PFSK-1 (cell line): ENCODE measurements at regions not wholly inside any gene's neighbourhood (a gene's known extent, or its start where the extent isn't known, plus 50 kb on each side); places are given as distances from the start of the nearest gene placed in this dataset.

Source experiments
- FOXP2 ChIP-seq: optimal IDR thresholded peaks from 2 replicates; pipeline ENCODE3; 2011; ENCODE audit warnings: borderline replicate concordance, control low read depth, inconsistent platforms; ENCODE audit not compliant: insufficient read depth; ENCODE audit errors: extremely low read length, extremely low read depth
- POLR2AphosphoS5 ChIP-seq: IDR thresholded peaks from 2 replicates; pipeline ENCODE4 v1.6.1; 2012; ENCODE audit warnings: low read depth, mild to moderate bottlenecking, control low read depth, low read length, moderate library complexity
- SIN3A ChIP-seq: IDR thresholded peaks from 2 replicates; pipeline ENCODE4 v1.6.1; 2012; ENCODE audit warnings: mild to moderate bottlenecking, low read length, moderate library complexity, borderline replicate concordance; ENCODE audit not compliant: insufficient read depth
- TAF1 ChIP-seq: IDR thresholded peaks from 2 replicates; pipeline ENCODE4 v1.6.1; 2012; ENCODE audit warnings: low read length, control low read depth, borderline replicate concordance; ENCODE audit not compliant: insufficient read depth
- TF ChIP-seq, protein P1 (sequence below), 2 experiments: IDR thresholded peaks; 2 replicates each; pipeline versions ENCODE4 v1.6.1 to v1.8.0; 2011 to 2012; ENCODE audit warnings: low read depth in 2 of 2, low read length in 2 of 2, control low read depth in 1 of 2, inconsistent platforms in 1 of 2, mild to moderate bottlenecking in 1 of 2, moderate library complexity in 1 of 2; ENCODE audit not compliant: insufficient read depth in 1 of 2

DNA sequence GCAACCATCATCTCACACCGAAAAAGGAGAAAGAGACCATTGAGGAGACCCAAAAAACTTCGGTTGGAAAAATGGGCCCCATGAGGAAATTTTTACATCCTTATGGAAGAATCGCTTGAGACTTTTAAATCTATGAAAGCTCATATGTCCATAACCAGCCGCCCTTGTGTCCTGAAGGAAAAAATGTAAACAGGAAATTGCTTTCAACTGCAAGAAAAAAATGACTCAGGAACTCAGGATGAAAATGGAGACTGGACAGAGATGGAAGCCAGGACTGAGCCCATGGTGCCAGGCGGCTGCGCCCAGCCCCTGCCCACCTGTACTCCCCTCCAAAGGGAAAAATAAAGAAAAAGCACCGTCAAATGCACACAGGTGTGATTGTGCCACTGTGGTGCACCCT is 81.5 kb upstream of the SLC66A3 start:
- TF ChIP-seq POLR2AphosphoS5, result no peak
- no peak for TF ChIP-seq TAF1
- no peak for TF ChIP-seq FOXP2
- TF ChIP-seq SIN3A, result no peak

- TF ChIP-seq, protein P1, sequence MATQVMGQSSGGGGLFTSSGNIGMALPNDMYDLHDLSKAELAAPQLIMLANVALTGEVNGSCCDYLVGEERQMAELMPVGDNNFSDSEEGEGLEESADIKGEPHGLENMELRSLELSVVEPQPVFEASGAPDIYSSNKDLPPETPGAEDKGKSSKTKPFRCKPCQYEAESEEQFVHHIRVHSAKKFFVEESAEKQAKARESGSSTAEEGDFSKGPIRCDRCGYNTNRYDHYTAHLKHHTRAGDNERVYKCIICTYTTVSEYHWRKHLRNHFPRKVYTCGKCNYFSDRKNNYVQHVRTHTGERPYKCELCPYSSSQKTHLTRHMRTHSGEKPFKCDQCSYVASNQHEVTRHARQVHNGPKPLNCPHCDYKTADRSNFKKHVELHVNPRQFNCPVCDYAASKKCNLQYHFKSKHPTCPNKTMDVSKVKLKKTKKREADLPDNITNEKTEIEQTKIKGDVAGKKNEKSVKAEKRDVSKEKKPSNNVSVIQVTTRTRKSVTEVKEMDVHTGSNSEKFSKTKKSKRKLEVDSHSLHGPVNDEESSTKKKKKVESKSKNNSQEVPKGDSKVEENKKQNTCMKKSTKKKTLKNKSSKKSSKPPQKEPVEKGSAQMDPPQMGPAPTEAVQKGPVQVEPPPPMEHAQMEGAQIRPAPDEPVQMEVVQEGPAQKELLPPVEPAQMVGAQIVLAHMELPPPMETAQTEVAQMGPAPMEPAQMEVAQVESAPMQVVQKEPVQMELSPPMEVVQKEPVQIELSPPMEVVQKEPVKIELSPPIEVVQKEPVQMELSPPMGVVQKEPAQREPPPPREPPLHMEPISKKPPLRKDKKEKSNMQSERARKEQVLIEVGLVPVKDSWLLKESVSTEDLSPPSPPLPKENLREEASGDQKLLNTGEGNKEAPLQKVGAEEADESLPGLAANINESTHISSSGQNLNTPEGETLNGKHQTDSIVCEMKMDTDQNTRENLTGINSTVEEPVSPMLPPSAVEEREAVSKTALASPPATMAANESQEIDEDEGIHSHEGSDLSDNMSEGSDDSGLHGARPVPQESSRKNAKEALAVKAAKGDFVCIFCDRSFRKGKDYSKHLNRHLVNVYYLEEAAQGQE (IDR thresholded peaks at IDR 0.05; ENCODE audit: insufficient read depth in 1 of 2, low read depth in 2 of 2, low read length in 2 of 2), result no peak
- TF ChIP-seq TAF1, result no peak
- TF ChIP-seq FOXP2, result no peak
- TF ChIP-seq SIN3A, result no peak
- TF ChIP-seq POLR2AphosphoS5, result no peak
These were observed 80.9 kb upstream of the SLC66A3 start for GRCh38 chr2:11074246-11074820.

- TF ChIP-seq FOXP2 (no peak), TAF1 (no peak), SIN3A (no peak), POLR2AphosphoS5 (no peak)
- TF ChIP-seq, protein P1 (IDR thresholded peaks at IDR 0.05; ENCODE audit: insufficient read depth in 1 of 2, low read depth in 2 of 2, low read length in 2 of 2), result no peak
These were observed 80.0 kb upstream of the SLC66A3 start for GRCh38 chr2:11075221-11075620.

GRCh38 chr2:11077411-11077810 is 77.9 kb upstream of the SLC66A3 start:
- TF ChIP-seq POLR2AphosphoS5, result no peak
- TF ChIP-seq TAF1, result no peak
- TF ChIP-seq, protein P1 (IDR thresholded peaks at IDR 0.05; ENCODE audit: insufficient read depth in 1 of 2, low read depth in 2 of 2, low read length in 2 of 2), result no peak
- TF ChIP-seq SIN3A, result no peak
- no peak for TF ChIP-seq FOXP2

DNA sequence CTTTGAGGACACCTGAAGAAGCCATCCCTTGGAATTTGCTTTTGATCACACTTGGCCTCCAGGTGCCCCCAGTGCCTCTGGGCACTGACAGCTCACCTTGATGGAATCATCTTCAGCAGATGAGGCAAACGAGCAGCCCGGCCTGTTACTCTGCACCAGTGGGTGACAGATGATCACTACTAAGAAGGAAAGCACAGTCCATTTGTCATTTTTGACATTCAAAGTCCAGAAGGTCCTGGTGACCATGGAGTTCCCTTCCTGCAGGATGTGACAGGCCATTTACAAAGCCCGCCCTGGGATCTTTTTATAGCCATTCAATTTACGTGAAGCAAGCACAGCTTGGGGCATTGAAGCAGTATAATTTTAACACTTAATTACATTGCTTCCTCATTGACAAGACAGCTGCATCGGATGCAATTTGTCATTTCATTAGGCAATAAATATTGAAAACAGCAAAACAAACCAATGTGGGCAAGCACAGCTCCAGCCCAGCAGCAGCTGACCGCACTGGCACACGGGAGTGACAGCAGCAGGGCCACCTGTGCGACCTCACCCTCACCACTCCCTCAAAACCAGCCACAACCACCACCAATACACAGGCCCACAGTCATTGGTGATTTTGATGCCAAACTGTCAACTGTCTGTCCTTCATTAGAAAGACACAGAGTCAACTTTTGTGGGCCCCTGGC is 76.0 kb upstream of the SLC66A3 start:
- TF ChIP-seq FOXP2 (no peak), SIN3A (no peak), POLR2AphosphoS5 (no peak), TAF1 (no peak)
- TF ChIP-seq, protein P1 (IDR thresholded peaks at IDR 0.05; ENCODE audit: insufficient read depth in 1 of 2, low read depth in 2 of 2, low read length in 2 of 2), result no peak
